B cell (primary cell): ENCODE measurements at regions not wholly inside any gene's neighbourhood (a gene's known extent, or its start where the extent isn't known, plus 50 kb on each side); places are given as distances from the start of the nearest gene placed in this dataset.

Source experiments
- EZH2 ChIP-seq: IDR thresholded peaks from 2 replicates; pipeline ENCODE4 v1.6.1; 2012; ENCODE audit warnings: borderline replicate concordance, low read depth, mild to moderate bottlenecking, moderate library complexity, low read length; ENCODE audit not compliant: insufficient read depth, poor library complexity, severe bottlenecking
- TF ChIP-seq, protein P1 (sequence below): fragments of 200-600 bp; IDR thresholded peaks from one replicate; pipeline ENCODE4 v1.8.0; 2022; ENCODE audit warnings: antibody characterized with exemption, mild to moderate bottlenecking

DNA sequence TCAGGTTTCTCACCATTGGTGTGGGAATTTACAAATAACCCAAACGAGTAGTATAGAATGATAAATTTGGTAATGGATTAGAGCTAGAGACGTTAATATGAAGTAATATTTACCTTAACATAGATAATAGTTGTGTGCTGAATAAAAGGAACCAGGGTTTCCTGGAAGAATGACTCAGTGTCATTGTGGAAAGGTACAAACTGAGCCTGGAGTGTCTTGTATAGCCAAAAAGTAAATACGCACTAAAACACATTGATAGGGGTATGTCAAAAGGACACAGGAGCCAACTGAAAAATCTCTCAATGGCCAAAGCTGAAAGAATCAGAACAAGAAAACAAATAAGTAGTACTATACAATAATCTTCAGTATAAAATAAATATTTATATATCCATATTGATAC is 363.5 kb downstream of the SLCO4C1 start:
- no peak for TF ChIP-seq EZH2
- TF ChIP-seq, protein P1, sequence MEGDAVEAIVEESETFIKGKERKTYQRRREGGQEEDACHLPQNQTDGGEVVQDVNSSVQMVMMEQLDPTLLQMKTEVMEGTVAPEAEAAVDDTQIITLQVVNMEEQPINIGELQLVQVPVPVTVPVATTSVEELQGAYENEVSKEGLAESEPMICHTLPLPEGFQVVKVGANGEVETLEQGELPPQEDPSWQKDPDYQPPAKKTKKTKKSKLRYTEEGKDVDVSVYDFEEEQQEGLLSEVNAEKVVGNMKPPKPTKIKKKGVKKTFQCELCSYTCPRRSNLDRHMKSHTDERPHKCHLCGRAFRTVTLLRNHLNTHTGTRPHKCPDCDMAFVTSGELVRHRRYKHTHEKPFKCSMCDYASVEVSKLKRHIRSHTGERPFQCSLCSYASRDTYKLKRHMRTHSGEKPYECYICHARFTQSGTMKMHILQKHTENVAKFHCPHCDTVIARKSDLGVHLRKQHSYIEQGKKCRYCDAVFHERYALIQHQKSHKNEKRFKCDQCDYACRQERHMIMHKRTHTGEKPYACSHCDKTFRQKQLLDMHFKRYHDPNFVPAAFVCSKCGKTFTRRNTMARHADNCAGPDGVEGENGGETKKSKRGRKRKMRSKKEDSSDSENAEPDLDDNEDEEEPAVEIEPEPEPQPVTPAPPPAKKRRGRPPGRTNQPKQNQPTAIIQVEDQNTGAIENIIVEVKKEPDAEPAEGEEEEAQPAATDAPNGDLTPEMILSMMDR = no peak
